Stromal cell of bone marrow (primary cell): ENCODE measurements at regions not wholly inside any gene's neighbourhood (a gene's known extent, or its start where the extent isn't known, plus 50 kb on each side); places are given as distances from the start of the nearest gene placed in this dataset.

Experiments
- DNase-seq: peaks from one replicate; pipeline ENCODE4 v3.0.0-alpha.2; 2012; ENCODE audit warnings: low read depth

GRCh38 chr10:113292086-113292485 lies 260.8 kb upstream of the HABP2 start:
- DNase-seq = no peak

DNA sequence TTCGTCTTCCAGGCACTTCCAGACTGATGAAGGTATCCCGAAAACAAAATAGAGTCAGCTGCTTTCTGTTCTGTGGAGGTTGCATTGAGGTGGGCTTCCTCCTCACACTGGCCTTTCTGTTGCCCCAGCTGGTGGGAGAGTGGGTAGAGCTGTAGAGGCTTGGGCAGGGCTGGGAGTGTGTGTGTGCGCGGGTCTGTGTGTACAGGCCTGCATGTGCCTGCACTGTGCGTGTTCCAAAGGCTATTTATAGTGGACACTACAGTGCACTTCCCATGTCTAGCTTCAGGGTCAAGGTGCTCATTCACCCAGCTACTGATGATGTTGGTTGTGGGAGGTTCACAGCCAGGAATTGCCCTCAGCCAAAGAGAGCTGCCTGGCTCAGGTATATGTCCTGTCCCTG lies 260.1 kb upstream of the HABP2 start:
- no peak for DNase-seq

DNA sequence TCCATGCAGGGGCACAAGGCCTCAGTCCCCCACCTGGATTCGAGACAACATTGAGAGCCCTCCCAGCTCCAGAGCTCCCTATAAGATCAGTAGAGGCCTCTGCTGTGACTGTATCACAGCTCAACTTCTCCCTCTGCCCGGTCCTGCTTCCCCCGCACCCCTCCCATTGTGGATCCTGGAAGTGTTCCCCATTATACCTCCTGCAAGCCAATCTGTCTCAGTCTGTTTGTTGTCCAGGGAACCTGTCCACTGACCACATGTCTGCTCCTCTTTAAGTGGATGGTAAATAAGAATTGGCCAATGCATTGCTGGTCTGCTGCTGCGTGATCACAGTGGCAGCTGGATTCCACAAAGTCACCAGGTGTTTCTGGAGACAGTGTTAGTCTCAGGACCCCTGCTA lies 259.7 kb upstream of the HABP2 start:
- DNase-seq = no peak

DNA sequence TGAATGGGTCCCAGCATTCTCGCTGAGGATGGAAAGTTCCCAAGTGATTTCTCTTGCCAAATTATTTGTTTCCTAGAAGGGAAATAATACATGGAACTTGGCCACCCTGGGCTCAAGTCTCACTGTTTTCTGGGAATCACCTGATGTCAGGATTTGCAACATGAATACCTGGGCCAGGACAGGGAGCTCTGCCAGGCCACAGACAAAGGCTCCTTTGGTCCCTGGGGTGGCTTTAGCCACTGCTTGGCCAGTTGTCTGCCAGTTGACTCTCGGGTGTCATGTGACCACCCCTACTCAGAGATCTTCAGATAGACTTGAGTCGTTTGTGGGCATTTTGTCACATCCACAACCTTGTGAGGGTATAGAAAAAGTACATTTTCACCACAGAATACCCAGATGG lies 258.0 kb upstream of the HABP2 start:
- DNase-seq = no peak

GRCh38 chr10:113297226-113297625 lies 255.6 kb upstream of the HABP2 start:
- no peak for DNase-seq

DNA sequence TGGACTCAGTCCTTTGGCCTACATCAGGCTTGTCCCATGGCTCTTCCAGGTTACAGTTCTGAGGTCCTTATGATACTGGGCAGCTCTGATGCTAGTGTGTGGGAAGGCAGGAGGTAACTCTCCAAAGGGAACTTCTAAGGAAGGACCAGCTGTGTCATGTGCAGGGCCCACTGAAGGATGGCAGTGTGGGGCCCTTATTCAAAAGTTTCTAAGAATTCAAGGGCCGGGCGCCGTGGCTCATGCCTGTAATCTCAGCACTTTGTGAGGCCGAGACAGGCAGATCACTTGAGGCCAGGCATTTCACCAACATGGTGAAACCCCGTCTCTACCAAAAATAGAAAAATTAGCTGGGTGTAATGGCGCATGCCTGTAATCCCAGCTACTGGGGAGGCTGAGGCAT lies 254.2 kb upstream of the HABP2 start:
- DNase-seq = no peak

GRCh38 chr10:113300201-113300600 lies 252.7 kb upstream of the HABP2 start:
- no peak for DNase-seq

DNA sequence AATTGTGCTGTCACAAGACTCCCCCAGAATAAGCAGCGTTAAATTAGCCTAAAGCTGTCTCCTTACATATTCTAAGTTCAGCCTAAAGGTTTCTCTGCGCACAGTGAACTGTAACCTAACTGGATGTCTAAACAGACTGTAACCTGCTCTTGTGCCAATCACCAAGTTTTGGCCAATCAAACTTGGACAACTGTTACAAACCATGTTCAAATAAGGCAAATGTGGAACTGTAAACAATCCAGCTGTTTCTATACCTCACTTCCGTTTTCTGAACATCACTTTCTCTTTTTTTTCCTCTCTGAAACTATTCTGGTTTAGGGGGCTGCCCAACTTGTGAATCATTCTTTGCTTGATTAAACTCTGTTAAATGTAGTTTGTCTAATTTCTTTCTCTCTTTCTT lies 252.2 kb upstream of the HABP2 start:
- DNase-seq = no peak

- DNase-seq = no peak
Measured at GRCh38 chr10:113301342-113301984, 251.4 kb upstream of the HABP2 start.

DNA sequence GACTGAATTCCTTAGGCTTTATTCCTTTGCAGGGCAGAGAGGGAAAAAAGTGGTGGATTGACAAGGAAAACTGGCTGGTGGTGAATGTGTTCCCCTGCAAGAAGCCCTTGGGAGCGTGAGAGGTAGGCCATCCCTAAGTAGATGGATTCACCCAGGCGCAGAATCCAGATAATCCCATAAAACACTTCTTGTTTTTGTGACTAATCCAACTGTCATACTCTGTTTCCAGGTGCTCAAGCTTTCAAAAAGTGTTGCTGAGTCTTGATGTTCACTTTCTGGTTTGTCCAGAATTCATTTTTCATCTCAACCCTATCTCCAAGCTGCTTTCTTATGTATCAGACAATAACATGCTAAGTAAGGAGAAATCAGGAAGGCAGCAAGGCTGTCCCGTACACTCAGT lies 250.8 kb upstream of the HABP2 start:
- no peak for DNase-seq

- no peak for DNase-seq
Measured at GRCh38 chr10:113303544-113304146, 249.2 kb upstream of the HABP2 start.

DNA sequence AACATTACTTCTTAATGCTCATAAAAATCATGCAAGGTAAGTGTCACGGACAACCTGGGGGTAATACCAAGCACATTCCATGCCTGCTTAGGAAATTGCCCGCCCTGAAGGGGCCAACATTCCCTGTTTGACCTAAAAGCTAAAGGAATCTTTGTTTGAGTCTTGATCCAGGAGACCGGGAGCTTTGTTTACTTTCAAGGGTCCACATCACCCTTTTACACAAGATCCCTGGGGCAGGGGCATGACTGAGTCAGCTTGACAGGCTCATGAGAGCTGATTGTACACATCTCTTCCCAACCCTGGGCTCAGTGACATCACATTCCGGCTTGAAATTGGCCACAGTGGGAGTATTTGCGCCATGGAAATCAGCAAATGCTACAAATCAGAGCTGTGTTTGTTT lies 248.1 kb upstream of the HABP2 start:
- DNase-seq = no peak

- peak; percentile 20 for DNase-seq
Measured at GRCh38 chr10:113305871-113306270, 247.0 kb upstream of the HABP2 start.

DNA sequence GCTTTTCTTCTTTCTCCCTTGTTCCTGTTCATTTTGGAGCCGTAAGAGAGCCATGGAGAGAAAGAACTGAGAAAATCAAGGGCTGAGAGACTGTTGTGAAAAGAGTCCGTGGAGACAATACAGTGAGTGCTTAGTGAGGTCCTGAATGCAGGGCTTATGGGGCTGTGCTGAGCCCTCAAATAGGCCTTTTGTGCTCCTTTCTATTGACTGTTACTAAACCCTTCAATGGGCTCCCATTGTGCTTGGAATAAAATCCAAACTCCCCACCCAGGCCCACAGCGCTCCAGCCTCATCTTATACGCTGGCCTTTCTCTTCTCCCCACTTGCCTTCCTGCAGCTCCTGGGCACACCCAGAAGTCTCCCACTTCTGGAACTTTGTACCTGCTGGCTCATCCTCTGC lies 243.1 kb upstream of the HABP2 start:
- no peak for DNase-seq

DNA sequence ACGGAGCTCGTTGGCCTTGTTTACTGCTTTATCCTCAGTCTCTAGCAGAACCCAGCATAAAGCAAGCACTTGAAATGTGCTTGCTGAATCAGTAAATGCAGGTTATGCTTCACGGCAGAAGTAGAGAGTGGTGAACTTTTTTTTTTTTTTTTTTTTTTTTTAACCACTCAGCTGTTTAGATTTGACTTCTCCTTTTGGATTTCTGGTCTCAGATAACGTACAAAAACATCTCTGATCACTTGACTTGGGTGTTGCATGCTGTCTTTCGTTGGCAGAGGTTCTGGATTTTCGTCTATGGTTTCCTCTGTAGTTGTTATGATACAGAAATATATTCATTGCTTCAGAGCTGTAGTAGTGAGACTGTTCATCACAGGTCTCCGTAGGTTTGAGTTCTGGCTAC lies 242.5 kb upstream of the HABP2 start:
- no peak for DNase-seq

DNA sequence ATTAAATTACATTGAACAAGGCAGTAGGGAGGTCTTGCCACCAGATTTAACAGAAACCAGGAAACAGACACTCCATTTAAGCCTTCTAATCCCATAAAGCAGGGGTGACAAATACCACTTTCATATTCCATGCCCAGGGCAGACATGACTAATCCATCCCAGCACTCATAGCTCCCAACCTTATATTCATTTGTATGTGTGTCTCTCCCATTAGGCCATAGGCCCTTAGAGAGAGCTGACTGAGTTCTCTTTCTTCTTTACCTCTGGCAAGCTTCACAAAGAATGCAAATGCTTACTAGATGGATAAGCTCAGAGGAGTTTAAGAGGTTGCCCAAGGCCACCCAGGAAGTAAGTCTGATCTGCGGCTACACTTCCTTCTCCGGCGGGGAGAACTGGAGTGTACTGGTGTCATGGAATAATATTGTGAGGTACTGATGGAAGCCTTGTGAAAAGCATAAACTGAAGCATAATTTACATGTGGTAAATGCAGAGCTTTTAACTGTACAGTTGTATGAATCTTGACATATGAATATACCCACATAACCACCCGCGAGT lies 239.7 kb upstream of the HABP2 start:
- no peak for DNase-seq

DNA sequence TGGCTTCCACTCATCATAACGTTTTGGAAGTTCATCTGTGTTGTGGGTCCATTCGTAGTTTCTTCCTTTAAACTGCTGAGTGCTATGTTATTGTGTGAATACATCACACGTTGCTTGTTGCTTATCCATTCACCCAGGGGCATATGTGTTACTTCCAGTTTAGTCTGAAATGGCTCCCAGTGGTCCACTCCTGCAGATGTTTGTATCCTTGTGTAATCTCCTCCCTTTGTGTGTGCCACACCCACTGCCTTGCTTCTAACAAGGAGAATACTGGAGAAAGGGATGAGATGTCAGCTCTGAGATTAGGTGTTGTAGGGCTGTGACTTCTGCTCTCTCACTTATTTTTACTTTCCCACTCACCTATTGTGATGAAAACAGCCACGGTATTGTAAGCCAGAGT lies 239.1 kb upstream of the HABP2 start:
- DNase-seq = no peak

GRCh38 chr10:113316506-113316905 lies 236.3 kb upstream of the HABP2 start:
- DNase-seq = no peak

- DNase-seq = no peak
Measured at GRCh38 chr10:113317489-113317888, 235.4 kb upstream of the HABP2 start.

DNA sequence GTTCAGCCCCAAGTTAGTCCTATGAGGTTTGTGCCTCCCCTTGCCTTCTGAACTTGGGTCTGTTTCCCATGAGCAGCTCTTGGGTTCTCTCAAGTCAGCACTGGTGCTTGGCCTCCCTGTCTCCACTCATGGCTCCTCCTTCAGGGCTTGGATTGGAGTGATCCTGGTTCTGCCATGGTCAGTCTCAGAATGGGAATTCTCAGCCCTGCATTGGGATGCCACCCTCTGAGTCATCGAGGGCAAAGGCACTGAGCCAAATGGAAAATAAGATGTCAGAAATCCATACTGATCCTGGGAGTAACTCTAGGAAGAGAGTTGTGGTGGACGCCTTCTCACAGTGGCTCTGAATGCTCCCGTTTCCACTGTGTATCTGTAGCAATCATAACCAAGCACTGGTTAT lies 233.4 kb upstream of the HABP2 start:
- DNase-seq = no peak

DNA sequence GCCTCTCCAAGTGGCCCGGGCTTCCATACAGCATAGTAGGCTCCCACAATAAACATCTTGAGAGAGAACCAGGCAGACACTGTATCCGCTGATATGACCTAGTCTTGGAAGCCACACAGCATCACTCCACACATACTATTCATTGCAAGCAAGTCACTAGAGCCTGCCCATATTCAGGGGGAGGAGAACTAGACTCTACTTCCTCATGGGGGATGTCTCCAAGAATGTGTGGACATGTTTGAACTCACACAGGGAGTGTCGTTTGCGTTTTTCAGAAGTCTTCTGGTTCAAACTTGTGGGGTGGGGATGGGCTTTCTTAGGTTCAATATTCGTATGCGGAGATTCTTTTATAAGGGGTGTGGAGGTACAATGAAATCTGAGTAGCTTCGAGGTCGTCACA lies 232.6 kb upstream of the HABP2 start:
- no peak for DNase-seq

GRCh38 chr10:113320987-113321386 lies 231.9 kb upstream of the HABP2 start:
- no peak for DNase-seq

DNA sequence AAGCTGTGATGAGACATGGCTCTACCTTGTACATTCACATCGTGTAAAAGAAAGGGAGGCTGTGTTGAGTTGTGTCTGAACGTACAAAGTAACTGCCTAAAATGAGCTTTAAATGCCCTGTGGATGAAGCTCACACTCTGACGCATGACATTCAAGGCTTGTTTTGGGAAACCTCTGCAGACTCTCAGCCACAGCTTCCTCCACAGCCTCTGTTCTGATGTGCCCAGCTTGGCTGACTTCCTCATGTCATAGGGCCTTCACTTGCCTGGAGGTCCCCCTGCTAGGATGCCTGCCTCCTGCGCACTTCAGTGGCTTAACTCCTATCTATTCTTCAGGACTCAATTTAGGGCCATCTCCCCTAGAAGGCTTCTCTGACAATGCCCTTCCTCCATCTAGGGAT lies 230.0 kb upstream of the HABP2 start:
- DNase-seq = no peak

- DNase-seq = no peak
Measured at GRCh38 chr10:113323985-113324384, 228.9 kb upstream of the HABP2 start.
